GM13976 (cell line): ENCODE measurements at regions not wholly inside any gene's neighbourhood (a gene's known extent, or its start where the extent isn't known, plus 50 kb on each side); places are given as distances from the start of the nearest gene placed in this dataset.

Experiments
- DNase-seq: peaks from one replicate; pipeline ENCODE4 v3.0.0; 2012; ENCODE audit warnings: low spot score
- in situ Hi-C: fragments of 300-500 bp; cut with MboI; formaldehyde crosslinking; loops from one replicate; pipeline ENCODE4 v1.12.0; 2022; ENCODE audit warnings: low sequenced_read_pairs, mixed read lengths, inconsistent platforms; ENCODE audit not compliant: unreplicated experiment
- TF ChIP-seq, protein P1 (sequence below): IDR thresholded peaks from 2 replicates; pipeline ENCODE4 v1.5.1; 2012; ENCODE audit warnings: borderline replicate concordance, mild to moderate bottlenecking; ENCODE audit not compliant: insufficient read depth; ENCODE audit errors: extremely low read depth, missing control alignments, control extremely low read depth

DNA sequence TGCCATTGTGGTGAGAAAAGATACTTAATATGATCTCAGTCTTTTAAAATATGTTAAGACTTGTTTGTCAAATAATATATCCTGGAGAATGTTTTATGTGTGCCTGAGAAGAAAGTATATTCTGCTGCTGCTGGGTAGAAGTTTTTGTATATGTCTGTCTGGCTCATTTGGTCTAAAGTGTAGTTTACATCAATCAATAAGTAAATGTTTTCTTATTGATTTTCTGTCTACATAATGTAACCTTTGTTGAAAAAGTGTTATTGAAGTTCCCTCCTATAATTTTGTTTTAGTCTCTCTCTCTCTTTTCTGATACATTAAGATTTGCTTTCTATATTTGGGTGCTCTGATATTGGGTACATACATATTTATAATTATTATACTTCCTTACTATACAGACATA, 201.2 kb downstream of the THBS2 start:
- in situ Hi-C loops, result no loop called here
- TF ChIP-seq, protein P1, sequence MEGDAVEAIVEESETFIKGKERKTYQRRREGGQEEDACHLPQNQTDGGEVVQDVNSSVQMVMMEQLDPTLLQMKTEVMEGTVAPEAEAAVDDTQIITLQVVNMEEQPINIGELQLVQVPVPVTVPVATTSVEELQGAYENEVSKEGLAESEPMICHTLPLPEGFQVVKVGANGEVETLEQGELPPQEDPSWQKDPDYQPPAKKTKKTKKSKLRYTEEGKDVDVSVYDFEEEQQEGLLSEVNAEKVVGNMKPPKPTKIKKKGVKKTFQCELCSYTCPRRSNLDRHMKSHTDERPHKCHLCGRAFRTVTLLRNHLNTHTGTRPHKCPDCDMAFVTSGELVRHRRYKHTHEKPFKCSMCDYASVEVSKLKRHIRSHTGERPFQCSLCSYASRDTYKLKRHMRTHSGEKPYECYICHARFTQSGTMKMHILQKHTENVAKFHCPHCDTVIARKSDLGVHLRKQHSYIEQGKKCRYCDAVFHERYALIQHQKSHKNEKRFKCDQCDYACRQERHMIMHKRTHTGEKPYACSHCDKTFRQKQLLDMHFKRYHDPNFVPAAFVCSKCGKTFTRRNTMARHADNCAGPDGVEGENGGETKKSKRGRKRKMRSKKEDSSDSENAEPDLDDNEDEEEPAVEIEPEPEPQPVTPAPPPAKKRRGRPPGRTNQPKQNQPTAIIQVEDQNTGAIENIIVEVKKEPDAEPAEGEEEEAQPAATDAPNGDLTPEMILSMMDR, result no peak

DNA sequence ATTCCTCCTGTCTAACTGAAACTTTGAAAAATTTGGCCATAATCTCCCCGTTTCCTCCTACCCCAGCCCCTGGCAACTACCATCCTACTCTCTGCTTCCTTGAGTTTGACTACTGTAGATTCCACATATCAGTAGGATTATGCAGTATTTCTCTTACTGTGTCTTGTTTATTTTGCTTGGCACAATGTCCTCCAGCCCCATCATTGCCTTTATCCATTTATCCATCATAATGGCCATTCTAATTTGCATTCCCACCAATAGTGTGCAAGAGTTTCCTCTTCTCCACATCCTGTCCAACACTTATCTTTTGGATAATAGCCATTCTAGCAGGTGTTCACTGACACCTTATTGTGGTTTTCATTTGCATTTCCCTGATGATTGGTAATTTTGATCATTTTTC, 202.3 kb downstream of the THBS2 start:
- in situ Hi-C loops, result no loop called here
- TF ChIP-seq, protein P1, result no peak
- no peak for DNase-seq

More for the DNA sequence above, 201.2 kb downstream of the THBS2 start:
- DNase-seq, result no peak

DNA sequence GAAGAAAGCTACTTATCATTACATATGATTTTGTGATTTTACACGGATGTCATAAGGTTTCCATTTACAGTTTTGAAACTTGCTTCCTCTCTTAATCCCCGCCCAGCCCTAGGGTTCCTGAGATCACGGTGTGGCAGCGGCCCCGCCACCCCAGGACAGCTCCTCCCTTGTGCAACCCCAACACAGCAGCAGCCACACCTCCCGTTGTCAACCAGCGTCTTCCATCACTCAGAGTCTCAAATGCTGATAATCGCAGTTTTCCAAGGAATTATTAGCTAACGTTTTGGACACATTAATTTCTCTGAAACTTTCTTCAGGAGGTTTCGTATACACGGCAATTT, 204.8 kb downstream of the THBS2 start:
- TF ChIP-seq, protein P1, result no peak
- in situ Hi-C loops, result no loop called here
- no peak for DNase-seq

DNA sequence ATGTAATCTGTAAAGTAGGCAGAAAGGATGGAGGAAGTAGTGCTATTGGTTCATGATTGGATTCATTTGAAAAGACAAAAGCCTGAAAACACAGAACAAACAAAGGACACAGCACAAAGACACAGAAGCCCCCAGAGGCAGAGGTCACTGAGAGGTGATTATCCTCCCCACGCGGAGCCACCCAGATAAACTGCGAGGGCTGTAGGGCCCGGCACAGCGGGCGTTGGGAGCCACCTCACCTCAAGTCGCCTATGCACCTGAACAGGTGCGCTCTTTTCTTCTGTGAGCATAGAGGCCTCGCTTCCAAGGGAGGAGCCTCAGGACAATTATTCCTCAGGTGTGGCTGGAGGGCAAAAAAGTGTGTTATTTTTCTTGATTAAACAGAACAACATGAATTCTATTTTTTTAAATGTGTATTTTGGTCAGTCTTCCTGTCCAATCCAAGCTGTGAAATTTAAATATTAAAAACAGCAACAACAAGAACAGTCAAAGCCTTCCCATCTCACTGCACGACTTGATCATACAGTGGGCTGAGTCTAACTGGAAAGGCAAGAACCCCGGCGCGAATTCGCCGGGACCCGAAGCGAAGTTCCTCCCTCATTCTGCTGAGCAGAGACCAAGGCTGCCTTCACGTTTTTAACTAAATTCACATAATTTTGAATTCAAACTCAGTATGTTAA, 205.3 kb downstream of the THBS2 start:
- TF ChIP-seq, protein P1, result no peak
- no peak for DNase-seq
- in situ Hi-C loops, result no loop called here

DNA sequence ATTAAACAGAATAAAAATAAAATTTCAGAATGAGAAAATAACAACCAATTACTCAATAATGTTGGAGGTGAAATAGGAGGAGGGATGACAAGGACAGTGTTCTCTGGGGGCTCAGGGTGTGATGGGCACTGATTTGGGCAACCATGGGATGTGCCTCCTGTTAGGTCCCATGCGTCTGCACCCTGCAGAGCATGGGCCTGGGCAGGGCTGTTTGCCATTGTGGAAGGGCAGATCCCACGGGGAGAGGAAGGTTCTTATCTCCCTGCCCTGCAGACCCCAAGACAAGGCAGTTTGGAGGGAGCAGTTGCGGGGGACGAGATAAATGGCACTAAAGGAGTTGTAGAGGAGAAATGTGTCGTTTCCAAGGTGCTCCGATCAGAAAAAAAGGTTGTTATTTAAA, 206.3 kb downstream of the THBS2 start:
- in situ Hi-C loops, result no loop called here
- DNase-seq, result no peak
- TF ChIP-seq, protein P1, result no peak

DNA sequence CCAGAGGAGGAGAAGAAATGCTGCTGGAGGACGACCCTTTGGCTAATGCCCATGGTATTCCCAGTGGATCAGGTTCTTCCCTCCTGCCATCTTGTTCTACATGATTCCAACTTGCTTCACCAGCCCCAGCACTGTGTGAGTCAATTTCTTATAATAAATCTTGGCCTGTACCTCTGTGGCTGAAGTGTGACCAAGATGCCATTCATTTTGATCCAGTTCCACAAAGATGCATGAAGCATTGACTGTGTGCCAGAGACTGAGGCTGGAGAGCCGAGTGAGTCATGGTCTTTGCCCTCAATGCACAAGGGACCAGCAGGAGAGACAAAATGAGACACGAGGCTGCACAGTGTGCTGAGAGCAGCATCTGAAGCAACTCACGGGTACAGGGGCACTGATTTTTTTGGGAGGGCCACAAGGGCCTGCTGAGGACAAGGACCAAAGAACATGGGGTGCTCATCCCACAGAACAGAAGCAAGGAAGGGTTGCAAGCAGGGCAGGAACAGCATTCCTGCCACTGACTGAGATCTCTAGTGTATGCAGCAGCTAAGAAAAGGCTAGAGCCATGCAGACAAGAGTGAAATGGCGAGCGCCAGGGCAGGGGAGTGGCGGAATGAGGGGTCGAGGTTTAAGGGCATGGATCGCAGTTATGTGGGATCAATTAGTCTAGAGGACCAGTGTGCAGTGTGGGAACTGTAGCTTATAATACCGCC, 207.0 kb downstream of the THBS2 start:
- in situ Hi-C loops, result no loop called here
- TF ChIP-seq, protein P1, result no peak
- no peak for DNase-seq
